ENCODE measurements at regions not wholly inside any gene's neighbourhood (a gene's known extent, or its start where the extent isn't known, plus 50 kb on each side); places are given as distances from the start of the nearest gene placed in this dataset.

- ATAC-seq (ENCODE audit: insufficient number of reproducible peaks, low FRiP score, low read depth) = no peak
- H3K27me3 ChIP-seq (replicated peaks; ENCODE audit: insufficient read depth) = no peaks in the 10 kb centered on the region
- no peak for DNase-seq (ENCODE audit: low spot score)
- no peaks in the 10 kb centered on the region for H3K36me3 ChIP-seq
- no peaks in the 10 kb centered on the region for H3K9me3 ChIP-seq
- no peak overlapping the region for H3K27ac ChIP-seq
- no peak overlapping the region for H3K4me3 ChIP-seq
- no peak for TF ChIP-seq CTCF (IDR thresholded peaks at IDR 0.05)
- H3K4me1 ChIP-seq (ENCODE audit: control insufficient read depth in 1 of 2, low read depth in 2 of 2) = no peaks in the 10 kb centered on the region
These were observed 250.3 kb downstream of the PTPRC start for GRCh38 chr1:198889101-198889500.

GRCh38 chr1:198889749-198890148 lies 250.9 kb downstream of the PTPRC start:
- Histone ChIP-seq H3K4me3 (no peak overlapping the region), H3K4me1 (ENCODE audit: control insufficient read depth in 1 of 2, low read depth in 2 of 2) (no peaks in the 10 kb centered on the region), H3K27ac (no peak overlapping the region), H3K36me3 (no peaks in the 10 kb centered on the region), H3K9me3 (no peaks in the 10 kb centered on the region), H3K27me3 (replicated peaks; ENCODE audit: insufficient read depth) (no peaks in the 10 kb centered on the region)
- DNase-seq (ENCODE audit: low spot score) (no peak), ATAC-seq (ENCODE audit: insufficient number of reproducible peaks, low FRiP score, low read depth) (no peak)
- TF ChIP-seq CTCF (IDR thresholded peaks at IDR 0.05) = no peak

- H3K27ac ChIP-seq = no peak overlapping the region
- TF ChIP-seq CTCF (IDR thresholded peaks at IDR 0.05) = no peak
- no peaks in the 10 kb centered on the region for H3K4me1 ChIP-seq (ENCODE audit: control insufficient read depth in 1 of 2, low read depth in 2 of 2)
- no peaks in the 10 kb centered on the region for H3K9me3 ChIP-seq
- no peak overlapping the region for H3K4me3 ChIP-seq
- H3K36me3 ChIP-seq = no peaks in the 10 kb centered on the region
- no peaks in the 10 kb centered on the region for H3K27me3 ChIP-seq (replicated peaks; ENCODE audit: insufficient read depth)
- DNase-seq (ENCODE audit: low spot score) (no peak), ATAC-seq (ENCODE audit: insufficient number of reproducible peaks, low FRiP score, low read depth) (no peak)
These were observed 251.5 kb downstream of the PTPRC start for GRCh38 chr1:198890214-198890930.

- no peak for ATAC-seq (ENCODE audit: insufficient number of reproducible peaks, low FRiP score, low read depth)
These were observed 253.2 kb downstream of the PTPRC start for GRCh38 chr1:198892065-198892464.

GRCh38 chr1:198893141-198893540 lies 254.3 kb downstream of the PTPRC start:
- Histone ChIP-seq H3K36me3 (no peaks in the 10 kb centered on the region), H3K27me3 (replicated peaks; ENCODE audit: insufficient read depth) (no peaks in the 10 kb centered on the region), H3K27ac (no peak overlapping the region), H3K9me3 (no peaks in the 10 kb centered on the region), H3K4me3 (no peak overlapping the region), H3K4me1 (ENCODE audit: control insufficient read depth in 1 of 2, low read depth in 2 of 2) (no peaks in the 10 kb centered on the region)
- no peak for TF ChIP-seq CTCF (IDR thresholded peaks at IDR 0.05)
- no peak for DNase-seq (ENCODE audit: low spot score)
- ATAC-seq (ENCODE audit: insufficient number of reproducible peaks, low FRiP score, low read depth) = no peak

More at GRCh38 chr1:198892065-198892464, 253.2 kb downstream of the PTPRC start:
- H3K9me3 ChIP-seq = no peaks in the 10 kb centered on the region
- no peak for TF ChIP-seq CTCF (IDR thresholded peaks at IDR 0.05)
- H3K27ac ChIP-seq = no peak overlapping the region
- H3K4me1 ChIP-seq (ENCODE audit: control insufficient read depth in 1 of 2, low read depth in 2 of 2) = no peaks in the 10 kb centered on the region
- no peak for DNase-seq (ENCODE audit: low spot score)
- H3K27me3 ChIP-seq (replicated peaks; ENCODE audit: insufficient read depth) = no peaks in the 10 kb centered on the region
- H3K36me3 ChIP-seq = no peaks in the 10 kb centered on the region
- H3K4me3 ChIP-seq = no peak overlapping the region

Measured in thoracic aorta (tissue), 2 donors.